HG03565 (cell line): ENCODE measurements at regions not wholly inside any gene's neighbourhood (a gene's known extent, or its start where the extent isn't known, plus 50 kb on each side); places are given as distances from the start of the nearest gene placed in this dataset.
"Not testable (repeated sequence)": the region's sequence is repeated elsewhere in the genome, so short reads cannot be mapped to it uniquely, and the experiment has no call there.

Experiments
- ATAC-seq: cut with Tn5 transposase; IDR thresholded peaks from one replicate; pipeline ENCODE4 v1.9.1; 2021; ENCODE audit warnings: mild to moderate bottlenecking, moderate library complexity; ENCODE audit not compliant: unreplicated experiment

DNA sequence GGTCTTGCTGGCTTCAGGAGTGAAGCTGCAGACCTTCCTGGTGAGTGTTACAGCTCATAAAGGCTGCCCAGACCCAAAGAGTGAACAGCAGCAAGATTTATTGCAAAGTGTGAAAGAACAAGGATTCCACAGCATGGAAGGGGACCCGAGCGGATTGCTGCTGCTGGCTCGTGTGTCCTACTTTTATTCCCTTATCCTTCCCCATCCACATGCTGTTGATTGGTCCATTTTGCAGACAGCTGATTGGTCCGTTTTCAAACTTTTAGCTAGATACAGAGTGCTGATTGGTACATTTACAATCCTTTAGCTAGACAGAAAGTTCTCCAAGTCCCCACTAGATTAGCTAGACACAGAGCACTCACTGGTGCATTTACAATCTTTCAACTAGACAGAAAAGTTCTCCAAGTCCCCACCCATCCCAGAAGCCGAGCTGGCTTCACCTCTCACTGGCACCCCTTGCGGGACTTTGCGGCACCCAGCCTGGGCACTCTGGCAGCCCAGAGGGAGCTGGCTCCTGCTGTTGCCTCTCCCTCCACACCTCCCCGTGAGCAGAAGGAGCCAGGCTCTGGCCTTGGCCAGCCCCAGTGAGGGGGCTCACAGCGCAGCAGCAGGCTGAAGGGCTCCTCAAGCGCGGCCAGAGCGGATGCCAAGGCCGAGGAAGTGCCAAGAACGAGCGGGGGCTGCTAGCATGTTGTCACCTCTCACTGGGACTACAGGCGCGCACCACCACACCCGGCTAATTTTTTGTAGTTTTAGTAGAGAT, 369.6 kb upstream of the POT1 start:
- no peak for ATAC-seq

- no peak for ATAC-seq
Measured at GRCh38 chr7:125279961-125280360, 350.3 kb upstream of the POT1 start.

DNA sequence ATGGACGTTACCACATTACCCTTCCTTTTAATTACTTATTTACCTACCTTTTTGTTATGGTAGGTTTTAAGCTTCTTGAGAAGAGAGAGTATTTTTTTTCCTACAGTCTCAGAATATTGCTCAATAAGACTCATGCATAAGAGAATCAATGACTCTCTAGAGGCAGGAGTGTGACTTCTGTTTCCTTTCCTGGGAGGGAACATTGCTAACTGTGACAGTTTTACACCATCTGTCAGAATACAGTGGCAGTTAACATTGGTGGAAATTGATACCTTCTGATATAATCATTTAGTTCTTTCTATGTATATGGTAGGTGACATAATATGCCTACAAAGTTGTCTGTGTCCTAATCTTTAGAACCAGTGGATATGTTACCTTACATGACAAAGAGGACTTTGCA, 348.7 kb upstream of the POT1 start:
- ATAC-seq = no peak

- ATAC-seq = not testable (repeated sequence)
Measured at GRCh38 chr7:125274742-125275141, 345.1 kb upstream of the POT1 start.

DNA sequence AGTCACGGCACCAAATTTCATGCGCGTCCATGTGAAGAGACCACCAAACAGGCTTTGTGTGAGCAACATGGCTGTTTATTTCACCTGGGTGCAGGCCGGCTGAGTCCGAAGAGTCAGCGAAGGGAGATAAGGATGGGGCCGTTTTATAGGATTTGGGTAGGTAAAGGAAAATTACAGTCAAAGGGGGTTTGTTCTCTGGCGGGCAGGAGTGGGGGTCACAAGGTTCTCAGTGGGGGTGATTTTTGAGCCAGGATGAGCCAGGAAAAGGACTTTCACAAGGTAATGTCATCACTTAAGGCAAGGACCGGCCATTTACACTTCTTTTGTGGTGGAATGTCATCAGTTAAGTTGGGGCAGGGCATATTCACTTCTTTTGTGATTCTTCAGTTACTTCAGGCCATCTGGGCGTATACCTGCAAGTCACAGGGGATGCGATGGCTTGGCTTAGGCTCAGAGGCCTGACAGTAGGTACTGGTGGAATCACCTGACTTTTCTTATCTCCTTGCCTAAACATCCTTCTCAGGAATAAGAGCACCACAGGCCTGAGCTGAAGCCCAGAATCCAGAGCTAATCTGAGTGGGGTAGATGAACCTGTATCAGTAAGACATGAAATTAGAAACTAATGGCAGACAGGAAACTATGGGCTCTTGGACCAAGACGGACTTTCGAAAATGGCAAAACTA, 334.7 kb upstream of the POT1 start:
- not testable (repeated sequence) for ATAC-seq

- ATAC-seq = not testable (repeated sequence)
Measured at GRCh38 chr7:125258876-125259417, 329.3 kb upstream of the POT1 start.

- no peak for ATAC-seq
Measured at GRCh38 chr7:125257617-125258016, 328.0 kb upstream of the POT1 start.

- ATAC-seq = no peak
Measured at GRCh38 chr7:125256446-125256845, 326.8 kb upstream of the POT1 start.

DNA sequence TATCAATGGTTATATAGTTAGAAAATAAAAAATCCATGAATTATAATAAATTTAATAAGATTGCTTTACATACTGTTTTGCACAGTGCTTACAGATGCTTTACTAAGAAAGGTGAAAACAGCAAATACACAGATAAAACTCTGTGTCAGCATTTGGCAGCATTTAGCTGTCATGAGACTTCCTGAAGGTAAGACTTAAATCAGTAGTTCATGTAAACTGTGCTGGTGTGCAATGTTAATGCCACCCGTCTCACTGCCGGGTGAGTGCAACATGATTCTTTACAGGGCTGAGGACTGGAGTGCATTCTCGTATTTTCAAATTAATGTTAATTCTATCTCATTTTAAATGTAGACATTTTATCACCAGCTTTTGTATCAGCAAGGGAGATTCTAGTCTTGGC, 326.2 kb upstream of the POT1 start:
- no peak for ATAC-seq

DNA sequence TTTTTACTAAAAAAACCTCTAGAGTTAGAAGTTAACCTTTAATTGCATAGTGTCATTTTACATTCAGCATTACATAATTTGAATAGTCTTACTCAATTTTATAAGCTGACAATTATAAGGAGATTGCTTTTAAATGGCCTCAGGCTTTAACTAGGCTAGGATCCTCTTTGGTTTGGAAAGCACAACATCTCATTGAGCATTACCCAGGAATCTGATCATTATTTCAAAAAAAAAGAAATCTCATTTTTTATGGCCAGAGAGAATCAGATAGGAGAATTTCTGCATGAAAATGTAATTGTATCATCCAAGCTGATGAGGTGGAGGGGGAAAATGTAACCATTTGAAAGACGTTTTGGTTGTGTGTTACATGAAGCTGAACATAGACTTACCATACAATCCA, 324.9 kb upstream of the POT1 start:
- ATAC-seq = no peak

DNA sequence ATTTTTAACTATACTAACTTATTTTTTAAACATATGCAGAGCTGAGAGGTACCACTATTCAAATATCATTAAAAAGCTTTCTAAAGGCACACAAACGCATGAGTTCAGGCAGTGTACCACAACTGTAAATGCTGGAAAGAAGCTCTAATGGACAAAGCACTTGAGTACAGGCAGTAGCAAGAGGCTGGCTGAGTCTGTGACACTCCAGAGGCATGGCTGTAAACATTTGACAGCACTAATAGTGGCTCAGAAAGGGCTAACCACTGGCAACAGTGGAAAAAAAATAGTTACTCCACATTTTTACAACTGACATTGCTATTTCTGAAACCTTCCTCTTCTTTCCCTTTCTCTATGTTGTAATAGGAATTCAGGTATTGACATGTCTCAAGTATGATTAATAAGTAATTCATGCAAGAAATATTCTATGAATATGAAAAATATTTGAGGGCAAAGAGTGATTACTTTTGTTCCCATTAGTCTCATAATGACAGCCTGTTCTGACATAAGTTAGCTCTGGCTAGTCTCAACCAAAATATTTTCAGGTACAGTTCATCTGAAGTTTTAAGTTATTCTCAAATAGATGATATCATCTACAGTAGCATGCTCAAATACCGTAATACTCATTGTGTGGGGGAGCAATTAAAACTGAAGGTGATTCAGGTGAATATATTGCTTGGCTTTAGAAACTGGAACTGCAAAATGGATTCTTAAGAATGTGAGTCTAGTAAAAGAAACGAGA, 324.0 kb upstream of the POT1 start:
- no peak for ATAC-seq

- no peak for ATAC-seq
Measured at GRCh38 chr7:125247514-125248098, 318.0 kb upstream of the POT1 start.

GRCh38 chr7:125246706-125247105, 317.1 kb upstream of the POT1 start:
- ATAC-seq = no peak

- peak; percentile 64 for ATAC-seq
Measured at GRCh38 chr7:125241548-125241947, 311.9 kb upstream of the POT1 start.

DNA sequence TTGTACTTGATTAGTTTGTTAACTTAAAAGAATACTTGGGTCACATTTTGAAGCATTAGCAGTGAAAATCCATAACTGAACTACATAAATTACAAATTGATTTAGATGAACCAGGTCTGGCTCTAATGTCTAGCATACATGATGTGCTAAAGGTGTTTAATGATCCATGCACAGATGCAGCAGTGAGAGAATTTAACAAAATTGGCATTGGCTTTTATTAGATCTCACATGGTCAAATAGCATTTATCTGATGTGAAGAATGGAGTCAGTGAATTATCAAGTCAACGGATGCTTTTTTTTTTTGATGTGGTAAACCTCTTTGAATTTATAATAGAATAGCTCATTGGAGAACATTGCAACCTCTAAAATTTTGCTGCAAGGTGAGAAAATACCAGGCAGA, 293.0 kb upstream of the POT1 start:
- ATAC-seq = no peak

- ATAC-seq = no peak
Measured at GRCh38 chr7:125218076-125218475, 288.5 kb upstream of the POT1 start.

DNA sequence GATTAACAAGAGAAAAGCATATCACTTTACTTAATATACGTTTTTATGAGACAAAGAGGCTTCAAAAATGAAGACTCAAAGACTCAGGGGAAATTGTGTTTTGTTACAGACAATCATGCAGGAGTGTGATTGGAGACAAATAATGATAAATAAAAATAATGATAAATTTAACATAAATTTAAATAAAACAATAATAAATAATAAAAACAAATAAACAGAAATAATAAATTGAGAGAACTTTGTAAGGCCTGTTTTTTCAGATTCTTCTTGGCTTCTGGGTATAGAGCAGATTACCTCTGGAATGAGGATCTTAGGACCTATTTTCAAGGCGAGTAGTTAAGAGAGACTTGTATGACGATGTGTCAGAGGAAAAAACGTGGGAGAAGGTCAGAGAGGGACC, 271.4 kb upstream of the POT1 start:
- ATAC-seq = no peak

DNA sequence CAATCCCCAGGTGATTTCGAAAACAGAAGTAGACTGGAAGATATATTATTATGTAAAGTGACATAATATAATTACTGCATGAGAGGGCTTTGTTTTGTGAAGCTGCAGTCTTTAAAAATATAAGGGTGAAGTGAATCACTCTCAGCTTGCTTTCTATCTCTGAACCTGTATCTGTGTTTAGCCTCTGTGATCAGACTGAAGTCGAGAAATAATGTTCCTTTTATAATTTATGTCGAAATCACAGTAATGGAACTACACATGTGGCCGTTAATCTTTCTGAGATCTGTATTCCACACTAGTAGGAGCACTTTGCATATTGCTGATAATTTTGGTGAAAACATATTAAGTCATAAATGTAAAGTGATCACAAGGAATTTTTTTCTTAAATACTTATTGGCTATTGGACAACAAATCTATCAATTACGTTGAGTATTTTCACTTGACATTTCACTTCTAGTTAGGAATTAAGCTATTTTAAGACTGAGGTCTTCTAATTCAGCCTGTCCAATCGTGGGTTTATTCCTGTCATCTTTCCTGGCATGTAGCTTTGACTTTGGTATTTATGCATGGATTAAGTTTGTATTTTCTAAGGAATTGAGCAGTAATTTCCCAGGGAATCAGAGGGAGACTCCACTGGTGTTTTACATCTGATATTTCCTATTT, 268.2 kb upstream of the POT1 start:
- no peak for ATAC-seq

DNA sequence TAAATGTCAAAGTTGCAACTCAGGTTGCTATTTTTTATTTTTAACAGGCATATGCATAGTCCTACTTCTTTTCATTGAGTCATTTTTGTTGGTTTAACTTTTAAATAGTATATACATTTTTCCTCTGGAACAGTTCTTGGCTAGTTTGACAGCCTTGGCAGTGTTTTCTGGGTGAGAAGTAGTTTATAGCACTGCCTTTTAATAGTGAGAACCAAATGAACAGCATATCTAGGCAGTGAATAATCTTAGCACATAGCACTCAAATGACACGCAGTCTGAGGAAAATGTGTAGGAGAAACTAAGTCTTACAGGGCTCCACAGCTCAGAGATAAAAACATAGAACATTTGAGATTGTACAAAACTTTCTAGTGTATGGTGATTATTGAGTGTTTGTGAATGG, 265.5 kb upstream of the POT1 start:
- no peak for ATAC-seq

GRCh38 chr7:125193263-125193662, 263.6 kb upstream of the POT1 start:
- ATAC-seq = no peak

- ATAC-seq = no peak
Measured at GRCh38 chr7:125184801-125185200, 255.2 kb upstream of the POT1 start.
